ENCODE measurements at regions not wholly inside any gene's neighbourhood (a gene's known extent, or its start where the extent isn't known, plus 50 kb on each side); places are given as distances from the start of the nearest gene placed in this dataset.

DNA sequence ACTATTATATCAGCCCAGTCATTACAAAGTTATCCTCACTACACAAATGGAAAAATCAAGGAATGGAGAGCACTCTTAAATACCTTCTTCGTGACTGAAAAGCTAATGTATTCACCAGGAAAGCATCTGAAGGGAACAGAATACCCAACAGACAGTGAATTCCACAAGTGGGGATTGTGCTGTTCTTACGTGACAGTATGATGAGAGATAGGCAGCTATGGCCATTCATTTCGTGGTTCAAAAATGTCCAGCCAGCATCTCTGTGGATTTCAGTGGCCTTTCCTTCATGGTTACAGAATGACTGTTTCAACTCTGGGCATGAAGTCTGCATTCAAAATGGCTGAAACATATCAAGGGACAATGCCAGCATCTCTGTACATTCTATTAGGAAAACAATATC, 323.8 kb downstream of the PRELID2 start:
- TF ChIP-seq, protein P1, sequence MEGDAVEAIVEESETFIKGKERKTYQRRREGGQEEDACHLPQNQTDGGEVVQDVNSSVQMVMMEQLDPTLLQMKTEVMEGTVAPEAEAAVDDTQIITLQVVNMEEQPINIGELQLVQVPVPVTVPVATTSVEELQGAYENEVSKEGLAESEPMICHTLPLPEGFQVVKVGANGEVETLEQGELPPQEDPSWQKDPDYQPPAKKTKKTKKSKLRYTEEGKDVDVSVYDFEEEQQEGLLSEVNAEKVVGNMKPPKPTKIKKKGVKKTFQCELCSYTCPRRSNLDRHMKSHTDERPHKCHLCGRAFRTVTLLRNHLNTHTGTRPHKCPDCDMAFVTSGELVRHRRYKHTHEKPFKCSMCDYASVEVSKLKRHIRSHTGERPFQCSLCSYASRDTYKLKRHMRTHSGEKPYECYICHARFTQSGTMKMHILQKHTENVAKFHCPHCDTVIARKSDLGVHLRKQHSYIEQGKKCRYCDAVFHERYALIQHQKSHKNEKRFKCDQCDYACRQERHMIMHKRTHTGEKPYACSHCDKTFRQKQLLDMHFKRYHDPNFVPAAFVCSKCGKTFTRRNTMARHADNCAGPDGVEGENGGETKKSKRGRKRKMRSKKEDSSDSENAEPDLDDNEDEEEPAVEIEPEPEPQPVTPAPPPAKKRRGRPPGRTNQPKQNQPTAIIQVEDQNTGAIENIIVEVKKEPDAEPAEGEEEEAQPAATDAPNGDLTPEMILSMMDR (conservative IDR thresholded peaks at IDR 0.05; ENCODE audit: low read depth, low read length), result no peak
- no peak for TF ChIP-seq EZH2 (IDR thresholded peaks at IDR 0.05; ENCODE audit: borderline replicate concordance, low read depth, low read length, poor library complexity, severe bottlenecking)

Data from A673 (cell line).